HCT116 (cell line): ENCODE measurements at regions not wholly inside any gene's neighbourhood (a gene's known extent, or its start where the extent isn't known, plus 50 kb on each side); places are given as distances from the start of the nearest gene placed in this dataset.

ENCODE experiments used
- ATAC-seq: fragments of 200-7000 bp; cut with Tn5 transposase; 2 replicates; pipeline ENCODE4 v1.9.1; 2020; ENCODE audit warnings: mild to moderate bottlenecking, moderate library complexity
- BruUV-seq: library from RNA; stranded (reverse); fragments of 400-500 nt; replicated peaks from 2 replicates; lab custom pipeline; 2021; lab: Mats Ljungman, UMichigan
- CTCF ChIA-PET: fragments of 300-600 bp; sonication (Branson Sonifier 250); formaldehyde crosslinking; loops from one replicate; lab custom pipeline; 2021; ENCODE audit warnings: antibody characterized with exemption; lab: Charles Lee
- POLR2A ChIA-PET: fragments of 300-600, 350-600 bp; sonication (Branson Sonifier 250); formaldehyde crosslinking; loops from one replicate; lab custom pipeline; 2021; ENCODE audit warnings: antibody characterized with exemption; lab: Charles Lee
- RAD21 ChIA-PET, 2 experiments: fragments of 300-600 bp; sonication (Branson Sonifier 250); formaldehyde crosslinking; loops; one replicate each; lab custom pipeline; 2023; ENCODE audit warnings: low total read pairs in 2 of 2; ENCODE audit not compliant: uncharacterized antibody in 2 of 2, unreplicated experiment in 2 of 2, low non-redundant PET in 1 of 2; lab: Charles Lee
- DNase-seq: peaks from one replicate; pipeline ENCODE4 v3.0.0-alpha.2; 2010; ENCODE audit warnings: low read depth, low spot score
- H2AFZ ChIP-seq: fragments of 200-600 bp; shearing (Covaris generic), sonication (generic); 2 replicates; pipeline ENCODE4 v1.6.1; 2017; ENCODE audit warnings: low read depth, mixed run types, mixed read lengths, antibody characterized with exemption, low read length; ENCODE audit not compliant: poor library complexity, severe bottlenecking
- H3K27ac ChIP-seq: 2 replicates; pipeline ENCODE4 v1.5.1; 2012; ENCODE audit warnings: low read depth, low read length
- H3K27me3 ChIP-seq: fragments of 200-600 bp; sonication (generic); 2 replicates; pipeline ENCODE4 v1.6.1; 2016; ENCODE audit warnings: mixed run types, low read length, mixed read lengths; ENCODE audit not compliant: insufficient read depth
- H3K36me3 ChIP-seq, 2 experiments: fragments of 200-500 bp in 1 of 2; fragments of 200-600 bp in 1 of 2; sonication (Bioruptor generic) in 1 of 2; sonication (generic) in 1 of 2; 2 replicates each; pipeline versions ENCODE4 v1.5.1 to v1.6.1; 2014 to 2016; ENCODE audit warnings: low read length in 2 of 2, inconsistent platforms in 1 of 2, mixed read lengths in 1 of 2, mixed run types in 1 of 2; ENCODE audit not compliant: insufficient read depth in 2 of 2, control insufficient read depth in 1 of 2
- H3K4me1 ChIP-seq, 2 experiments: fragments of 200-600 bp in 1 of 2; sonication (generic) in 1 of 2; 2 replicates each; pipeline versions ENCODE4 v1.5.1 to v1.6.1; 2012 to 2017; ENCODE audit warnings: low read length in 2 of 2, inconsistent platforms in 1 of 2, mild to moderate bottlenecking in 1 of 2, mixed read lengths in 1 of 2, mixed run types in 1 of 2, moderate library complexity in 1 of 2; ENCODE audit not compliant: insufficient read depth in 2 of 2, control insufficient read depth in 1 of 2
- H3K4me2 ChIP-seq: fragments of 200-600 bp; sonication (generic); 2 replicates; pipeline ENCODE4 v1.6.1; 2017; ENCODE audit warnings: mixed run types, low read length, mixed read lengths
- H3K4me3 ChIP-seq, 2 experiments: fragments of 200-600 bp in 1 of 2; sonication (generic) in 1 of 2; replicated peaks in 1 of 2; 2 replicates each; pipeline ENCODE4 v1.5.1; 2011 to 2016; ENCODE audit warnings: low read length in 2 of 2, control low read depth in 1 of 2, low read depth in 1 of 2, mild to moderate bottlenecking in 1 of 2, mixed read lengths in 1 of 2, mixed run types in 1 of 2
- H3K79me2 ChIP-seq: fragments of 200-600 bp; sonication (generic); 2 replicates; pipeline ENCODE4 v1.6.1; 2017; ENCODE audit warnings: mild to moderate bottlenecking, mixed run types, low read length, moderate library complexity, mixed read lengths; ENCODE audit not compliant: insufficient read depth
- H3K9ac ChIP-seq: fragments of 200-600 bp; sonication (generic); 2 replicates; pipeline ENCODE4 v1.6.1; 2016; ENCODE audit warnings: low read length, mixed read lengths
- H3K9me2 ChIP-seq: fragments of 200-600 bp; sonication (generic), shearing (Covaris generic); 2 replicates; pipeline ENCODE4 v1.6.1; 2017; ENCODE audit warnings: mixed run types, mild to moderate bottlenecking, moderate library complexity; ENCODE audit not compliant: insufficient read depth
- H3K9me3 ChIP-seq, 2 experiments: fragments of 200-500 bp in 1 of 2; fragments of 200-600 bp in 1 of 2; sonication (Bioruptor generic) in 1 of 2; sonication (generic) in 1 of 2; 2 replicates each; pipeline ENCODE4 v1.6.1; 2014 to 2017; ENCODE audit warnings: low read length in 2 of 2, mixed read lengths in 2 of 2, inconsistent platforms in 1 of 2, low read depth in 1 of 2, mild to moderate bottlenecking in 1 of 2, mixed run types in 1 of 2, moderate library complexity in 1 of 2; ENCODE audit not compliant: control insufficient read depth in 1 of 2, insufficient read depth in 1 of 2
- H4K20me1 ChIP-seq: fragments of 200-600 bp; sonication (generic), shearing (Covaris generic); 2 replicates; pipeline ENCODE4 v1.6.1; 2017; ENCODE audit warnings: mixed run types, mild to moderate bottlenecking, moderate library complexity; ENCODE audit not compliant: insufficient read depth
- CBX3 ChIP-seq: IDR thresholded peaks from 2 replicates; pipeline ENCODE4 v1.6.1; 2012; ENCODE audit warnings: low read depth
- CEBPB ChIP-seq: IDR thresholded peaks from 2 replicates; pipeline ENCODE4 v1.6.1; 2012; ENCODE audit warnings: low read depth
- EGR1 ChIP-seq: IDR thresholded peaks from 2 replicates; pipeline ENCODE4 v1.6.1; 2012; ENCODE audit warnings: low read depth
- EZH2 ChIP-seq: fragments of 200-600 bp; sonication (generic); IDR thresholded peaks from 2 replicates; pipeline ENCODE4 v1.6.1; 2017; ENCODE audit warnings: antibody characterized with exemption, mixed run types
- EZH2phosphoT487 ChIP-seq: fragments of 200-600 bp; IDR thresholded peaks from 2 replicates; pipeline ENCODE4 v1.6.1; 2018; ENCODE audit warnings: antibody characterized with exemption, borderline replicate concordance
- FOSL1 ChIP-seq: IDR thresholded peaks from 2 replicates; pipeline ENCODE4 v1.6.1; 2012; ENCODE audit warnings: low read depth
- JUND ChIP-seq: IDR thresholded peaks from 2 replicates; pipeline ENCODE4 v1.6.1; 2012
- RAD21 ChIP-seq: IDR thresholded peaks from 2 replicates; pipeline ENCODE4 v1.6.1; 2012; ENCODE audit warnings: low read depth, mild to moderate bottlenecking
- SIN3A ChIP-seq: IDR thresholded peaks from 2 replicates; pipeline ENCODE4 v1.6.1; 2012; ENCODE audit warnings: low read depth
- SP1 ChIP-seq: IDR thresholded peaks from 2 replicates; pipeline ENCODE4 v1.6.1; 2012; ENCODE audit warnings: low read depth
- TCF7L2 ChIP-seq: IDR thresholded peaks from 2 replicates; pipeline ENCODE4 v1.7.0; 2011; ENCODE audit warnings: borderline replicate concordance, inconsistent platforms; ENCODE audit not compliant: insufficient read depth, insufficient read length; ENCODE audit errors: extremely low read depth
- YY1 ChIP-seq: IDR thresholded peaks from 2 replicates; pipeline ENCODE4 v1.6.1; 2011; ENCODE audit warnings: low read length, low read depth, moderate library complexity, mild to moderate bottlenecking; ENCODE audit not compliant: insufficient replicate concordance; ENCODE audit errors: extremely low read depth
- ZNF274 ChIP-seq: fragments of 200-500 bp; sonication (Bioruptor generic); IDR thresholded peaks from 2 replicates; pipeline ENCODE4 v1.6.1; 2014; ENCODE audit warnings: mild to moderate bottlenecking, low read depth, low read length, inconsistent platforms
- intact Hi-C: fragments of 100-400 bp; cut with micrococcal nuclease; formaldehyde crosslinking; loops from 2 replicates; pipeline ENCODE4 v1.10.0; 2022
- TF ChIP-seq, protein P1 (sequence below): IDR thresholded peaks from 2 replicates; pipeline ENCODE4 v1.6.1; 2012

DNA sequence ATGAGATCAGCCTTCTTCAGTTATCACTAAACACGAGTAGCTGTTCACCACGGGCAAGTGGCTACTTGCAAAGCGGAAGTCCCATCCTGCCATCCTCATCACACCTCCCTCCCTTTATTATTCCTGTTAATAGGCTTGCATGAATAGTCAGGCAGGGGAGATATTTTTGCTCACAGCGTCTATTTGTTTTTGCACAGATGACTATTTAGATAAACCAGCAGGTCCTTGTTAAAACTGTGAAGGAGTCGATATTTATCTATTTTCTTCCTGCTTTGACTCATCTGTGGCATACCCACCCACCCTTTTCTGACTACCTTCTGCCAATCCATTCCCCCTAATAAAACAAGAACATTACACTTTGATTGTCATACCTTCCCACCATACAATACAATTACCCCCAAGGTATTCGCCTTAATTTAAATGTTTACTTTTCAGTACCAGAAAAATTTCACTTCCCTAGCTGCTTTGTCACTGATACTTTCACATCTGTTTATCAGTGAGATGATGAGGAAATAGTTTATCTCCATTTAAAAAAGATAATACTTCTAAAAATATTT, 96.6 kb upstream of the BANK1 start:
- ChIA-PET POLR2A (no interaction called here), RAD21 (no interaction called here), CTCF (no interaction called here)
- Histone ChIP-seq H4K20me1 (no peaks in the 10 kb centered on the region), H3K4me3 (no peak overlapping the region), H3K36me3 (no peaks in the 10 kb centered on the region), H3K27me3 (no peaks in the 10 kb centered on the region), H3K4me2 (no peak overlapping the region), H2AFZ (no peak overlapping the region), H3K4me1 (no peaks in the 10 kb centered on the region), H3K9ac (no peak overlapping the region), H3K79me2 (no peaks in the 10 kb centered on the region), H3K27ac (no peak overlapping the region), H3K9me2 (no peaks in the 10 kb centered on the region; the same call in 1 of the 2 replicates), H3K9me3 (no peaks in the 10 kb centered on the region)
- TF ChIP-seq, protein P1, sequence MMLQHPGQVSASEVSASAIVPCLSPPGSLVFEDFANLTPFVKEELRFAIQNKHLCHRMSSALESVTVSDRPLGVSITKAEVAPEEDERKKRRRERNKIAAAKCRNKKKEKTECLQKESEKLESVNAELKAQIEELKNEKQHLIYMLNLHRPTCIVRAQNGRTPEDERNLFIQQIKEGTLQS: no peak
- TF ChIP-seq EZH2: no peak
- no peak for TF ChIP-seq EGR1
- TF ChIP-seq TCF7L2: no peak
- no peak for TF ChIP-seq CEBPB
- no peak for TF ChIP-seq ZNF274
- no peak for TF ChIP-seq SP1
- no peak for TF ChIP-seq FOSL1
- no peak for TF ChIP-seq RAD21
- TF ChIP-seq EZH2phosphoT487: no peak
- TF ChIP-seq YY1: no peak
- TF ChIP-seq SIN3A: no peak
- TF ChIP-seq CBX3: no peak
- no peak for TF ChIP-seq JUND
- intact Hi-C loops: no loop called here
- no TSS peak for BruUV-seq
- DNase-seq: no peak
- no peak for ATAC-seq
